ENCODE measurements at regions not wholly inside any gene's neighbourhood (a gene's known extent, or its start where the extent isn't known, plus 50 kb on each side); places are given as distances from the start of the nearest gene placed in this dataset.
"Not testable (repeated sequence)": the region's sequence is repeated elsewhere in the genome, so short reads cannot be mapped to it uniquely, and the experiment has no call there.

DNA sequence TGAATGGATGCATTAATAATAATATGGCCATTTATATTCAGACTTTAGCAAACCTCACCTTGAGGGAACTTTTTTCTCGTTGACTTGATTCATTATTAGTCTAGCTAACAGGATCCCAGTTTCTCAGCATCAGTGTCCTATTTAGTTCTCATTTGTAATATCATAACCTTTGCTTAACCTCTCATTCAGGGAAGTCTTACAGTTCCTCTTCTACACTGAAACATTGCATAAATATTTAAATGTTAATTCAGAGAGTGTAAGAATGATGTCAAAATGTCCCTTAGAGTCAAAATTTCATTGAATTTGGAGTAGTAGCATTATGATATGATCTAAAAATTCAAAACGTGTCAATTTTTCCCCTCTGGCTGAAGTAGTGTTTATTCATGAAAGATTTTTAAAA, 650.1 kb downstream of the EFNA5 start:
- Histone ChIP-seq H3K9ac (ENCODE audit: low read depth, low read length) (no peak overlapping the region), H3K27me3 (ENCODE audit: control insufficient read depth, insufficient read depth, low read length) (no peaks in the 10 kb centered on the region), H3K9me3 (replicated peaks; ENCODE audit: low read length) (no peaks in the 10 kb centered on the region), H3K4me3 (ENCODE audit: low read length) (no peak overlapping the region), H3K4me2 (ENCODE audit: low read length) (no peak overlapping the region), H3K36me3 (ENCODE audit: insufficient read depth, low read length) (no peaks in the 10 kb centered on the region), H3K4me1 (ENCODE audit: control insufficient read depth, insufficient read depth, low read length) (no peaks in the 10 kb centered on the region)

DNA sequence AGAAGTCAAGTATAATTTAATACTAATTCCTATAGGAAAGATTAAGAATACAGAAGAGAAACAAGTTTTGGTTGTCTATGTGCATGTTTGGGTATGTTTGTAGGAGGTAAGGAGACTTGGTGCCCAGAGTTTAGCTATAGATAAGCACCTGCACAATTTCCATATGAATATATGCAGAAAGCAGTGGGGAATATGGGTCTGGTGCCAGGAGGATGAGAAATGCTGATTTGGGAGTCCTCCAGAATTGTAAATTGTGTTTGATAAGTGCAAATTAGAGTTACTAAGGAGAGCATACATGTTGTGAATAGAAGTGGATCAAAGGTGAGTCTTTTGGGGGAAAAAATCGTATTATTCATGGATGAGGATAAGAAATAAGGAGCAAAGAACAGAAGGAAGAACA, 653.1 kb downstream of the EFNA5 start:
- no peak overlapping the region for H3K4me2 ChIP-seq (ENCODE audit: low read length)
- H3K9ac ChIP-seq (ENCODE audit: low read depth, low read length) = no peak overlapping the region
- no peak overlapping the region for H3K4me3 ChIP-seq (ENCODE audit: low read length)
- no peaks in the 10 kb centered on the region for H3K9me3 ChIP-seq (replicated peaks; ENCODE audit: low read length)
- H3K36me3 ChIP-seq (ENCODE audit: insufficient read depth, low read length) = no peaks in the 10 kb centered on the region
- H3K4me1 ChIP-seq (ENCODE audit: control insufficient read depth, insufficient read depth, low read length) = no peaks in the 10 kb centered on the region
- no peaks in the 10 kb centered on the region for H3K27me3 ChIP-seq (ENCODE audit: control insufficient read depth, insufficient read depth, low read length)

DNA sequence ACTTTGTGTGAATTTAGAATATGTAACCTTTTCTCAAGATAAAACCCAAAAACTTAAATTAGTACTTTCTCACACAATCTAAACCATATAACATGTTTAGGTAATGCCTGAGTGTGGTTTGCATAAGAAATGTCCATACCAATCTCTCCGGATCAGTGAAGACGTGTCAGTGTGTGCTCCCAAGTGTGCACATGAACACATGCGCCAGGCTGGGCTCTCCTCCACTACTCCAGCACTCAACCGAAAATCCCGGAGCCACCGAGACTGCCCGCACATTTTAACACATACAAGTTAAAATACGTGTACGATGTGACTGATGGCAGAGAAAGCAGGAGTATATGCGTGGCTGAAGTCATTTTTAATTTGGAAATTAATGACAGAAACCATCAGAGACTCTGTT, 658.4 kb downstream of the EFNA5 start:
- no peak overlapping the region for H3K9ac ChIP-seq (ENCODE audit: low read depth, low read length)
- no peaks in the 10 kb centered on the region for H3K36me3 ChIP-seq (ENCODE audit: insufficient read depth, low read length)
- no peak overlapping the region for H3K4me3 ChIP-seq (ENCODE audit: low read length)
- H3K27me3 ChIP-seq (ENCODE audit: control insufficient read depth, insufficient read depth, low read length) = no peaks in the 10 kb centered on the region
- H3K4me2 ChIP-seq (ENCODE audit: low read length) = no peak overlapping the region
- no peaks in the 10 kb centered on the region for H3K9me3 ChIP-seq (replicated peaks; ENCODE audit: low read length)
- H3K4me1 ChIP-seq (ENCODE audit: control insufficient read depth, insufficient read depth, low read length) = no peaks in the 10 kb centered on the region

DNA sequence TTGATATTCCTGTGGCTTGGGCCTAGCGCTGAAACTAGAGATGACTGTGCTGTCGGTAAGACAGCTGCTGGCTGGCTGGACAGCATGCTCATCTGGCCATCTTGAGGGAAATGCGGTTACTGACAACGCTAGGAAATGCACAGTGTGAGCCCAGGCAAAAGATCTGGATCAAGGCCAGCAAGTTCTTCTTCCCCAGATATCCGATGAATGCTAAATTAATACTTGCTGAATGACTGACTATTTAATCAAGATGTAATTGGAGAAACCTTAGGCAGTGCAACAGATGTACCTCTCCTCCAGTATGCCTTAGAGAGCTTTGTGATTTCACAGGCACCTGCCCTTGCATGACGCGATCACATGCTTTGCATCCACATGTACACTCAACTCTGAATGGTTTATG, 659.1 kb downstream of the EFNA5 start:
- no peak overlapping the region for H3K4me3 ChIP-seq (ENCODE audit: low read length)
- no peak overlapping the region for H3K4me2 ChIP-seq (ENCODE audit: low read length)
- H3K36me3 ChIP-seq (ENCODE audit: insufficient read depth, low read length) = no peaks in the 10 kb centered on the region
- no peaks in the 10 kb centered on the region for H3K9me3 ChIP-seq (replicated peaks; ENCODE audit: low read length)
- no peaks in the 10 kb centered on the region for H3K27me3 ChIP-seq (ENCODE audit: control insufficient read depth, insufficient read depth, low read length)
- no peak overlapping the region for H3K9ac ChIP-seq (ENCODE audit: low read depth, low read length)
- H3K4me1 ChIP-seq (ENCODE audit: control insufficient read depth, insufficient read depth, low read length) = no peaks in the 10 kb centered on the region

DNA sequence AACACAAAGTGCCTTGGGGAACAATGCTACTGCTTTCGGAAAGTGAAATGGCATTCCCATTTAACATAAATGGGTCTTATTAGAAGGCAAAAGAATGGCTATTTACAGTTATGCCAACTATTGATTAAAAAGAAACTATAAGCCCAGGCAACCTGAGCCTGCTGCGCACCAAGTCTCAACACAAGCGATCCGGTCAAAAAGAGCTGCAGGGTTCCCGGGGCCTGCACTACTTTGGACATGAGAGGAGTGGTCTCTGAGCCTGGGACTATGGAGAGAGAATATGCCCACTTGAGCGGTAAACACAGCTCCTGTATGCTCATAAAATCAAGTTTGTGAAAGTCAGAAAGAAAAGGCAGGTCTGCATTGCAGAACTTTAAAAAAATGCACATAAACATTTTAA, 660.7 kb downstream of the EFNA5 start:
- no peaks in the 10 kb centered on the region for H3K36me3 ChIP-seq (ENCODE audit: insufficient read depth, low read length)
- H3K27me3 ChIP-seq (ENCODE audit: control insufficient read depth, insufficient read depth, low read length) = no peaks in the 10 kb centered on the region
- no peak overlapping the region for H3K4me2 ChIP-seq (ENCODE audit: low read length)

DNA sequence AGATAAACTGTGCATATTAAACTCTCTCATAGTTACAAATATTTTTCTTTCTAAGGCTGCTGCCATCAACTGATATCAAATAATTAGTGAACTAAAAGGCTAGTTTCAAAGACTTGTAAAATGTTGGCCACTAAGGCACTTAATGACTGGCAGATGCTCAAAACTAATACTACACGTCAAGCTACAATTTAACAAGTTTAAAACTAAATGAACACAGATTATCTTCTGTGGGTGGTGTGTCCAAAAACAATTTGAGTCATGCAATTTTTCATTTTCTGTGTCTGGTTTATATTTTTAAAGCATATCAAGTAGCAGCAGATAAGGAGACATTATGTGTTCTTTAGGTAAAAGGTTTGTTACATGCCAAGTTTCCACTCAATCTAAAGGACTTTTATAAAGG, 665.1 kb downstream of the EFNA5 start:
- Histone ChIP-seq H3K36me3 (ENCODE audit: insufficient read depth, low read length) (no peaks in the 10 kb centered on the region), H3K4me1 (ENCODE audit: control insufficient read depth, insufficient read depth, low read length) (no peaks in the 10 kb centered on the region), H3K4me3 (ENCODE audit: low read length) (no peak overlapping the region), H3K9ac (ENCODE audit: low read depth, low read length) (no peak overlapping the region), H3K4me2 (ENCODE audit: low read length) (no peak overlapping the region), H3K27me3 (ENCODE audit: control insufficient read depth, insufficient read depth, low read length) (no peaks in the 10 kb centered on the region), H3K9me3 (replicated peaks; ENCODE audit: low read length) (no peaks in the 10 kb centered on the region)

More for the DNA sequence above, 660.7 kb downstream of the EFNA5 start:
- H3K4me3 ChIP-seq (ENCODE audit: low read length) = no peak overlapping the region
- no peaks in the 10 kb centered on the region for H3K9me3 ChIP-seq (replicated peaks; ENCODE audit: low read length)
- H3K9ac ChIP-seq (ENCODE audit: low read depth, low read length) = no peak overlapping the region
- H3K4me1 ChIP-seq (ENCODE audit: control insufficient read depth, insufficient read depth, low read length) = no peaks in the 10 kb centered on the region

DNA sequence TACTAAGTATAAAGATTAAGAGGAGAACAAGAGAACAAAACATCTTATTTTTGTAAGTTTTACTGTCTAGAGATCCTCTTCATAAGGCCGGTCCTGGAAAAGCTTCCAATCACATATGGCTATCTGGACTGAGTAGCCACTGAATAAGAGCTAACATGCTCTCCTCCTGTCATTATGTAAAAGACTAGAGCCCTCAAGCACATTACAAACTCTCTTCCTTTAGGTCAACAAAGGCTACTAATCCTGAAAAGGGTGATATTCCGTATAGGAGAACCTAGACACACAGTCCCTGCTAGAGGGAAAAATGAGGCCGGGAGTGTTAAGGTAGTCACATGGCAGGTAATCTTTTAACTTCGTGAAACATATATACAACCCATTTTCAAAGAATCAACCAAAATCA, 665.6 kb downstream of the EFNA5 start:
- Histone ChIP-seq H3K4me3 (ENCODE audit: low read length) (no peak overlapping the region), H3K9ac (ENCODE audit: low read depth, low read length) (no peak overlapping the region), H3K4me1 (ENCODE audit: control insufficient read depth, insufficient read depth, low read length) (no peaks in the 10 kb centered on the region), H3K9me3 (replicated peaks; ENCODE audit: low read length) (no peaks in the 10 kb centered on the region), H3K36me3 (ENCODE audit: insufficient read depth, low read length) (no peaks in the 10 kb centered on the region), H3K27me3 (ENCODE audit: control insufficient read depth, insufficient read depth, low read length) (no peaks in the 10 kb centered on the region), H3K4me2 (ENCODE audit: low read length) (no peak overlapping the region)

DNA sequence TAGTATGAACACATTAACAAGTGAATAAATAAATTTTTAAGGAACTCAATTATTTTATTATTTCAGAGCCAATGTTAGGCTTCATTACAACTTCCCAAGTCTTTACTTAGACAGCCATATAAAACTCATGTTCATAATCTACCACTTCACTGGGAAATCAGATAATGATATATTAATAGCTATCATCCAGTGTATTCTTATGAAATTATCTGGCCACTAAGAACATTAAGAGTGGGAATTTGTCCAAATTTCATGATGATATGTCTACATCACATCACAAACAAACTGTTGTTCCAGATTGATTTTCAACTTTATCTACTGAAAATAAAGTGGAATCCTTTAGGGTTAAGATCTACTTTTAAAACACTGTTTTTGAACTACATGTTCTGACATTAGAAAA, 668.6 kb downstream of the EFNA5 start:
- Histone ChIP-seq H3K4me2 (ENCODE audit: low read length) (no peak overlapping the region), H3K27me3 (ENCODE audit: control insufficient read depth, insufficient read depth, low read length) (no peaks in the 10 kb centered on the region), H3K9me3 (replicated peaks; ENCODE audit: low read length) (no peaks in the 10 kb centered on the region), H3K4me1 (ENCODE audit: control insufficient read depth, insufficient read depth, low read length) (no peaks in the 10 kb centered on the region), H3K9ac (ENCODE audit: low read depth, low read length) (no peak overlapping the region), H3K4me3 (ENCODE audit: low read length) (no peak overlapping the region), H3K36me3 (ENCODE audit: insufficient read depth, low read length) (no peaks in the 10 kb centered on the region)

DNA sequence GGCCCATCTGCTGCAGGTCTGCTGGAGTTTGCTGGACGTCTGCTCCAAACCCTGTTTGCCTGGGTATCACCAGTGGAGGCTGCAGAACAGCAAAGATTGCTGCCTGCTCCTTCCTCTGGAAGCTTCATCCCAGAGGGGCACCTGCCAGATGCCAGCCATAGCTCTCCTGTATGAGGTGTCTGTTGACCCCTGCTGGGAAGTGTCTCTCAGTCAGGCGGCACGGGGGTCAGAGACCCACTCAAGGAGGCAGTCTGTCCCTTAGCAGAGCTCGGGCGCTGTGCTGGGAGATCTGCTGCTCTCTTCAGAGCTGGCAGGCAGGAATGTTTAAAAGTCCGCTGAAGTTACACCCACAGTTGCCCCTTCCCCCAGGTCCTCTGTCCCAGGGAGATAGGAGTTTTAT, 671.2 kb downstream of the EFNA5 start:
- not testable (repeated sequence) for H3K36me3 ChIP-seq (ENCODE audit: insufficient read depth, low read length); H3K27me3 ChIP-seq (ENCODE audit: control insufficient read depth, insufficient read depth, low read length); H3K4me2 ChIP-seq (ENCODE audit: low read length); H3K9me3 ChIP-seq (replicated peaks; ENCODE audit: low read length); H3K4me1 ChIP-seq (ENCODE audit: control insufficient read depth, insufficient read depth, low read length); H3K9ac ChIP-seq (ENCODE audit: low read depth, low read length); H3K4me3 ChIP-seq (ENCODE audit: low read length)

DNA sequence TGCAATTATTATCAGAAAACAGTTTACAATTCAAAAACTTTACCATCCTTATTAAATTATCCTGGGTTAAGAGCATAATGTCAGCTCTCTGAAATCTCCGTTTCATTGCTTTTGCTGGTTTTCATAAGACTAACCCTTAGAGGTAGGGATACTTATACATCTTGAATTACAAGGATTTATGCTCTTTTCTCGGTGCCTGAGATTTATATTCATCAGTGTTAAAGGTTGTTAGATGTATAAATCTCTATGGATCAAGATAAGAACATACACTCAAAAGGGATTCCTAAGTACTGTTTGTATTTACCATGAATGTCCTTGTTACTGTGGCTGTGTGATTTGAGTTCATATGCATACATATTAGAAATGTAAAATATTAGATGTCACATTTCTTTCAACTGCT, 684.7 kb downstream of the EFNA5 start:
- no peak overlapping the region for H3K9ac ChIP-seq (ENCODE audit: low read depth, low read length)
- H3K9me3 ChIP-seq (replicated peaks; ENCODE audit: low read length) = no peaks in the 10 kb centered on the region
- no peaks in the 10 kb centered on the region for H3K36me3 ChIP-seq (ENCODE audit: insufficient read depth, low read length)
- no peak overlapping the region for H3K4me3 ChIP-seq (ENCODE audit: low read length)
- no peaks in the 10 kb centered on the region for H3K27me3 ChIP-seq (ENCODE audit: control insufficient read depth, insufficient read depth, low read length)
- no peaks in the 10 kb centered on the region for H3K4me1 ChIP-seq (ENCODE audit: control insufficient read depth, insufficient read depth, low read length)
- no peak overlapping the region for H3K4me2 ChIP-seq (ENCODE audit: low read length)

DNA sequence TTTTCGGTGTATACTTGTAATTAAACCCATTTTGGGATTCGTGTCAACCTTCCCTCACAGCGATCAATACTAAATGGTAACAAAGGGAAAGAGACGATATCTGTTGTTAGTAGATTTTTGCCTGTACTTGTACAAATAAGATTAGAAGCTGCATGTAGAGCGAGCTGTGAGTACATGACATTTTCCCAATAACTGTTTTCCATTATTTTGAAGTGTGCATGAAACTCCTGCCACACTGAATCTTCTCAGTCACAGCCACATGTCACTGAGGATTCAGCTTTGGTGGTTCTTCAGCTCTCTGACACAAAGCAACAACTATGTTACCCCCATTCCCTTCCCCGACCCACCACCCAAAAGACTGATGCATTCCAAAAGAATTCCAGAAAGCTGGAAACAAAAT, 685.6 kb downstream of the EFNA5 start:
- Histone ChIP-seq H3K9me3 (replicated peaks; ENCODE audit: low read length) (no peaks in the 10 kb centered on the region), H3K9ac (ENCODE audit: low read depth, low read length) (no peak overlapping the region), H3K36me3 (ENCODE audit: insufficient read depth, low read length) (no peaks in the 10 kb centered on the region), H3K4me3 (ENCODE audit: low read length) (no peak overlapping the region), H3K27me3 (ENCODE audit: control insufficient read depth, insufficient read depth, low read length) (no peaks in the 10 kb centered on the region), H3K4me1 (ENCODE audit: control insufficient read depth, insufficient read depth, low read length) (no peaks in the 10 kb centered on the region), H3K4me2 (ENCODE audit: low read length) (no peak overlapping the region)

DNA sequence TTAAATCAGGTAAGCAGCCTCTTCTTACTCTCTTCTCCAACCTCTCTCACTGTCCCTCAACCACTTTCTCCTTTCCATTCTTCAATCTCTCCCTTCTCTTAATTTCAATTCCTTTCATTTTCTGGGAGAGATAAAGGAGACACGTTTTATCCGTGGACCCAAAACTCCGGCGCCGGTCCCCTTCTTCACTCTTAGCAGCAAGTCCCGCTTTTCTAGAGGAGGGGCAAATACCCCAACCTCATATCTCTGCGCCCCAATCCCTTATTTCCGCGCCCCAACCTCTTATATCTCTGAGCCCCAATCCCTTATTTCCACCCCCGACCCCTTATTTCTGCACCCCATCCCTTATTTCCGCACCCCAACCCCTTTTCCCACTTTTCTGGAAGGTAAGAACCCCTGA, 691.6 kb downstream of the EFNA5 start:
- not testable (repeated sequence) for H3K27me3 ChIP-seq (ENCODE audit: control insufficient read depth, insufficient read depth, low read length); H3K4me2 ChIP-seq (ENCODE audit: low read length); H3K36me3 ChIP-seq (ENCODE audit: insufficient read depth, low read length); H3K4me1 ChIP-seq (ENCODE audit: control insufficient read depth, insufficient read depth, low read length); H3K9ac ChIP-seq (ENCODE audit: low read depth, low read length); H3K4me3 ChIP-seq (ENCODE audit: low read length); H3K9me3 ChIP-seq (replicated peaks; ENCODE audit: low read length)

Data from skeletal muscle satellite cell (primary cell).